Body of pancreas (tissue), 4 donors: ENCODE measurements at regions not wholly inside any gene's neighbourhood (a gene's known extent, or its start where the extent isn't known, plus 50 kb on each side); places are given as distances from the start of the nearest gene placed in this dataset.
A peak's percentile ranks its signal among the peaks of the same experiment; 100 is the strongest.

Experiments used
- ATAC-seq: fragments of 150-250 bp; one replicate; pipeline ENCODE4 v1.9.1; 2016
- DNase-seq, 4 donors: peaks; one replicate each; pipeline ENCODE4 v3.0.0-alpha.2; 2019
- H3K27ac ChIP-seq, 4 donors: fragments of 200-600 bp; sonication (generic); 1 replicate in 3 of 4; 2 replicates in 1 of 4; pipeline versions ENCODE4 v1.5.1 to v1.6.1; 2016 to 2019; ENCODE audit warnings: mild to moderate bottlenecking in 1 of 4, mixed read lengths in 1 of 4, moderate library complexity in 1 of 4
- H3K27me3 ChIP-seq, 2 donors: fragments of 200-600 bp; sonication (generic); one replicate each; pipeline ENCODE4 v1.6.0; 2016; ENCODE audit warnings: mild to moderate bottlenecking in 1 of 2
- H3K36me3 ChIP-seq, 2 donors: fragments of 200-600 bp; sonication (generic); replicated peaks in 1 of 2; 2 replicates each; pipeline ENCODE4 v1.5.1; 2016; ENCODE audit warnings: low read depth in 2 of 2; ENCODE audit not compliant: insufficient read depth in 1 of 2
- H3K4me1 ChIP-seq: fragments of 200-600 bp; sonication (generic); one replicate; pipeline ENCODE4 v1.6.0; 2016
- H3K4me3 ChIP-seq, 2 donors: fragments of 200-600 bp; sonication (generic); 1 replicate in 1 of 2; 2 replicates in 1 of 2; pipeline ENCODE4 v1.5.1; 2016 to 2019
- H3K9me3 ChIP-seq, 3 donors: fragments of 200-600 bp; sonication (generic); 1 replicate in 2 of 3; 2 replicates in 1 of 3; pipeline ENCODE4 v1.5.1; 2016
- POLR2A ChIP-seq, 3 donors: fragments of 450-650 bp; IDR thresholded peaks; one replicate each; pipeline ENCODE4 v1.6.1; 2016; ENCODE audit warnings: antibody characterized with exemption in 3 of 3, mild to moderate bottlenecking in 2 of 3
- WGBS, 2 donors: methylation state at CpG; one replicate each; pipeline ENCODE4 v1.1.5; 2017; 5-methylcytosine and 5-hydroxymethylcytosine counted together
- intact Hi-C: fragments of 100-400 bp; cut with DNase I; formaldehyde crosslinking; loops from one replicate; pipeline ENCODE4 v1.15.1; 2023
- TF ChIP-seq, protein P1 (sequence below), 7 experiments: fragments of 450-650 bp in 4 of 7; fragments of 200-600 bp in 3 of 7; sonication (generic) in 3 of 7; IDR thresholded peaks; one replicate each; pipeline ENCODE4 v1.5.1; 2016 to 2019; ENCODE audit warnings: antibody characterized with exemption in 7 of 7

DNA sequence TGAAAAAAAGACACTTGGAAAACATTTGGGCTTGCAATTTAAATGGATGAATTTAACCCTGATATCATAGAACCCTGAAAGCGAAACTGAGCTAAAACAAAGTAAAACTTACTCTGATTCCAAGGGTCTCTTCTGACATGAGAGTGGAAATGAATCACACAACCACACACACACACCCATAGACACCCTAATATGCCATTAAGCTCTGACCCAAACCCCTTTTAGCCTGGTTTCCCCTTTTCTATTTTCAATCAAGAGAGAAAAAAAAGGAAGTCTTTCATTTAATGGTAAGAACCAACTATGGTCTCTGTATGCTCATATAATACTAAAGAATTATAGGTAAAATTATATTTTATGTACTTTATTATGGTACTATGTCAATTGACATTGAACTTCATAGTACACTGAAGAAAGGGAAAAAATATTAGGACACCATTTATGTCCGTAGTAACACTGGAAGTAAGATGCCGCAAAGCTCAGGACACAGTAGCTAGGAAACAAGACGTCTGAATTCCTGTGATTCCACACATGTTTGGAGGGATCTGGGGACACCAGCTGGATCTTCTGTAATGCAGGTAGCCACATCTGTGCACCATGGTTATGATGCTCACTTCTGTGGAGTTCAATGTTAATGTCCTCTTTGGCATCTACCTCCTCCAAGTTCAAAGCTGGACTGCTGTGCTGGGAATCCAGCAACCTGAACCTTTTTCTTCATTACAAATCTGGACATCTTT lies 95.8 kb downstream of the PCSK1 start:
- 77 to 81% methylated on average over 4 of the region's 4 CpGs for WGBS, 2 donors
- ATAC-seq (no peak), DNase-seq (no peak)
- no peaks in the 10 kb centered on the region for H3K9me3 ChIP-seq
- intact Hi-C loops: loop anchor here (10.0 kb wide), 1 partner anchor 482 kb away; no protein-coding TSS in a partner anchor
- no peaks in the 10 kb centered on the region for H3K36me3 ChIP-seq
- no peak for TF ChIP-seq POLR2A (IDR thresholded peaks at IDR 0.05)
- TF ChIP-seq, protein P1, sequence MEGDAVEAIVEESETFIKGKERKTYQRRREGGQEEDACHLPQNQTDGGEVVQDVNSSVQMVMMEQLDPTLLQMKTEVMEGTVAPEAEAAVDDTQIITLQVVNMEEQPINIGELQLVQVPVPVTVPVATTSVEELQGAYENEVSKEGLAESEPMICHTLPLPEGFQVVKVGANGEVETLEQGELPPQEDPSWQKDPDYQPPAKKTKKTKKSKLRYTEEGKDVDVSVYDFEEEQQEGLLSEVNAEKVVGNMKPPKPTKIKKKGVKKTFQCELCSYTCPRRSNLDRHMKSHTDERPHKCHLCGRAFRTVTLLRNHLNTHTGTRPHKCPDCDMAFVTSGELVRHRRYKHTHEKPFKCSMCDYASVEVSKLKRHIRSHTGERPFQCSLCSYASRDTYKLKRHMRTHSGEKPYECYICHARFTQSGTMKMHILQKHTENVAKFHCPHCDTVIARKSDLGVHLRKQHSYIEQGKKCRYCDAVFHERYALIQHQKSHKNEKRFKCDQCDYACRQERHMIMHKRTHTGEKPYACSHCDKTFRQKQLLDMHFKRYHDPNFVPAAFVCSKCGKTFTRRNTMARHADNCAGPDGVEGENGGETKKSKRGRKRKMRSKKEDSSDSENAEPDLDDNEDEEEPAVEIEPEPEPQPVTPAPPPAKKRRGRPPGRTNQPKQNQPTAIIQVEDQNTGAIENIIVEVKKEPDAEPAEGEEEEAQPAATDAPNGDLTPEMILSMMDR (IDR thresholded peaks at IDR 0.05): no peak
- H3K4me1 ChIP-seq: peaks cover 66% of the 10 kb centered on the region
- H3K4me3 ChIP-seq: no peak overlapping the region
- no peaks in the 10 kb centered on the region for H3K27me3 ChIP-seq
- peak overlapping the region in 2 of 4 donors; percentile 60 to 77 for H3K27ac ChIP-seq

DNA sequence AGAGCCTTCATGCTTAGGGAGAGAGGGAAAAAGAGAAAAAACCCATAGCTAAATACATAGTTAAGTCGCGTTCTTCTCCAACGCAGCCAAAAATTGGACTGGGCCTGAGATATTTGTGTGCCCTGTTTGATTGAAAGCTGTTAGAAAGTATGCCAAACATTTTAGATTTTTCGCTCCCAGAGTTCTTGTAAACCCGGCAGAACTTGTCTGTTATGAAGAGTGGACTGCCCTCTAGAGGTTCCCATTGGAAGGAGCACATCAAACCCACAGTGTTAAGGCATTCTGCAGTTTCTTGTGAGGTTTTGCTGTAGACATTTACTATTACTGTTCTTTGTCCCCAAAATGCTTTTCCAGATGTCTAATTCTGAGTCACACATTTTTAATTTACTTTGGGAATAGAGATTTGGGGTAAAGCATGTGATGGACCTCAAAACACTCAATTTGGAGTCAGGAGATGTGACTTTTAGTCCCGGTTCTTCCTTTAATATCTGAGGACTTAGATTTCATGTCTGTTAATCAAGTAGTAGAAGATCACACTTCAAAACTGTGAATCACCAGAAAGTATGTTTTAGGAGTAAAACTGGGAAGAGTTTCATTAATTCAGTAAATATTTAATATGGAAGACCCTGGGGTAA lies 96.6 kb downstream of the PCSK1 start:
- no peaks in the 10 kb centered on the region for H3K36me3 ChIP-seq
- WGBS, 2 donors: 15 to 18% methylated on average over 6 of the region's 6 CpGs
- intact Hi-C loops: loop anchor here (10.0 kb wide), 1 partner anchor 482 kb away; no protein-coding TSS in a partner anchor
- no peaks in the 10 kb centered on the region for H3K27me3 ChIP-seq
- H3K4me1 ChIP-seq: peaks cover 72% of the 10 kb centered on the region
- DNase-seq: peak; percentile 82 to 90 (median 84)
- no peak overlapping the region for H3K4me3 ChIP-seq
- TF ChIP-seq, protein P1 (IDR thresholded peaks at IDR 0.05): peak; percentile 72 to 94 (median 89)
- no peak for TF ChIP-seq POLR2A (IDR thresholded peaks at IDR 0.05)
- ATAC-seq: peak; percentile 77
- H3K27ac ChIP-seq: peak overlapping the region; percentile 11 to 77 (median 46)
- no peaks in the 10 kb centered on the region for H3K9me3 ChIP-seq

DNA sequence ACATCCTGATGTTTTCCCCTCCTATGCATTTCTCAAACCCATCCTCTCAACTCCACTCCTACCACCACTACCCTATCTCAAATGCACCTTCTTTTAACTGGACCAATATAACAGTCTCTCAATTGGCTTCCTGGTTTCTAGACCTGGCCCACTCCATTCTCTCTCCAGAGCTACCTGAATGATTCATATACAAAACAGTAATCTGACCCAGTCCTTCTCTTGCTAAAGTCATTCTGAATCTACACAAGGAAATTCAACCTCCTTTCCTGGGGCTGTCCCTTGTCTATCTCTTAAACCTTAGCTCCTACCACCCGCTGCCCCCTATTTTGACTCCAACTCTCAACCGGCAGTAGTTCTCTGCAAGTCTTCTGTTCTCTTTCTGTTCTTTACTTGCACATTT lies 97.2 kb downstream of the PCSK1 start:
- TF ChIP-seq, protein P1 (IDR thresholded peaks at IDR 0.05): no peak
- peak in 1 of 3 donors; percentile 8 for TF ChIP-seq POLR2A (IDR thresholded peaks at IDR 0.05)
- H3K4me1 ChIP-seq: peaks cover 78% of the 10 kb centered on the region

DNA sequence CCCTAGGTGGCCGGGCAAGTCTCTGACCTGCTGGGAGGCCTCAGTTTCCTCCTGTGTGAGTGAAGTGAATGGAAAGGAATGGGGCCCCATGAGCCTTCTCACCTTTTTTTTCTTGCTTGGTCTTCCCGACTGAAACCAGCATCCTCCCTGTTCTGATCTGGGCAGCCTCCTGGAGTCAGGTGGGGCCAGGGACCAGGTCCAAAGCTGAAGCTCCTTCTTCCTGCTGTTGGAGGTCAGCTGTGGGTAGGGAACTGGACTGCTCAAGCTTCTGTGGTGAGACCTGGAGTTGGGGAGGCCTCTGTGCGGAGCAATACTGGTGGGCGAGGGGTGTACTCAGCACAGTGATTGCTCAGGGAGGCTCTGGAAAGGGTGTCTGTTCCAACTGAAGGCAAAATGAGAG lies 99.7 kb downstream of the PCSK1 start:
- no peak for TF ChIP-seq POLR2A (IDR thresholded peaks at IDR 0.05)
- TF ChIP-seq, protein P1 (IDR thresholded peaks at IDR 0.05): no peak
- no peaks in the 10 kb centered on the region for H3K27me3 ChIP-seq
- H3K4me1 ChIP-seq: peaks cover 56% of the 10 kb centered on the region
- no peak overlapping the region for H3K4me3 ChIP-seq
- H3K9me3 ChIP-seq: no peaks in the 10 kb centered on the region
- ATAC-seq: no peak
- DNase-seq: peak in 2 of 4 donors; percentile 16 to 21
- peak overlapping the region in 3 of 4 donors; percentile 63 to 69 (median 66) for H3K27ac ChIP-seq
- no peaks in the 10 kb centered on the region for H3K36me3 ChIP-seq
- WGBS, 2 donors: 72 to 86% methylated on average over 4 of the region's 4 CpGs
- intact Hi-C loops: loop anchor here (10.0 kb wide), 1 partner anchor 479 kb away; no protein-coding TSS in a partner anchor

More for the DNA sequence above, 97.2 kb downstream of the PCSK1 start:
- H3K9me3 ChIP-seq: no peaks in the 10 kb centered on the region
- no peaks in the 10 kb centered on the region for H3K36me3 ChIP-seq
- H3K27me3 ChIP-seq: no peaks in the 10 kb centered on the region
- WGBS, 2 donors: 68 to 77% methylated on average over 2 of the region's 2 CpGs
- no peak overlapping the region for H3K4me3 ChIP-seq
- peak overlapping the region; percentile 11 to 77 (median 46) for H3K27ac ChIP-seq
- intact Hi-C loops: loop anchor here (10.0 kb wide), 1 partner anchor 481 kb away; no protein-coding TSS in a partner anchor
- ATAC-seq (no peak), DNase-seq (peak in 1 of 4 donors; percentile 15)
